H7 (cell line): ENCODE measurements at regions not wholly inside any gene's neighbourhood (a gene's known extent, or its start where the extent isn't known, plus 50 kb on each side); places are given as distances from the start of the nearest gene placed in this dataset.

ENCODE experiments used
- DNase-seq: peaks from one replicate; pipeline ENCODE4 v3.0.0; 2012
- H3K27me3 ChIP-seq: 2 replicates; pipeline ENCODE4 v1.6.0; 2011; ENCODE audit warnings: mild to moderate bottlenecking, low read length; ENCODE audit not compliant: control insufficient read depth, insufficient read depth
- H3K36me3 ChIP-seq: replicated peaks from 2 replicates; pipeline ENCODE4 v1.5.1; 2011; ENCODE audit warnings: low read length; ENCODE audit not compliant: control insufficient read depth, insufficient read depth
- H3K4me3 ChIP-seq: 2 replicates; pipeline ENCODE4 v1.5.1; 2011; ENCODE audit warnings: low read depth, mild to moderate bottlenecking, control low read depth, low read length, moderate library complexity; ENCODE audit not compliant: insufficient read depth

DNA sequence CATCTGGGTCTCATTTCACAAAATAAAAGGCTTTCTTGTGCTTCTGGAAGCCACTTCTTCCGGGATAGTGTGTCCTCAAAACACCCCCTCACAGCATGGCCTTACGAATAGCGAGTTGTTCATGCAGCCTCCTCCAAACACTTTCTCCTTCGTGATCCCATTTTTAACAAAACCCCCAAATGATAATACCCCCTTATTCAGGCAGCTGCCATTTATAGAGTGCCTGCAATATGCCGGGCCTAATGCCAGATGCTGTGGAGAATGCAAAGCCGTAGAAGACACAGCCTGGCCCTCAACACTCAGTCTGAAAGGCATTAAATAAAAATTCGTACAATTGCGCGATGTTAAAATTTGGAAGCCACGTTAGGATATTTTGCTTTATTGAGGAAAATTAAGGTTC is 66.4 kb upstream of the SLC44A1 start:
- no peak overlapping the region for H3K4me3 ChIP-seq
- DNase-seq: no peak
- no peaks in the 10 kb centered on the region for H3K27me3 ChIP-seq
- H3K36me3 ChIP-seq: no peaks in the 10 kb centered on the region

DNA sequence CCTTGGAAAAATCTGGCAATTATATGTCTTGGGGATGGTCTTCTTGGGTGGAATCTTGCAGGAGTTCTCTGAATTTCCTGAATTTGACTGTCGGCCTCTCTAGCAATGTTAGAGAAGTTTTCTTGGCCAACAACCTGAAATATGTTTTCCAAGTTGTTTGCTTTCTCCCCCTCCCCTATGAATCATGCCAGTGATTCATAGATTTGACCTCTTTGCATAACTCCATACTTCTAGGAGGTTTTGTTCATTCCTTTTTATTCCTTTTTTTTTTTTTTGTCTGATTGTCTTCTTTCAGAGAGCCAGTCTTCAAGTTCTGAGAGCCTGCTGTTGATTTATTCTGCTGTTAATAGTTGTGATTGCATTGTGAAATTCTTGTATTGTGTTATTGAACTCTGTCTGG is 56.7 kb upstream of the SLC44A1 start:
- H3K4me3 ChIP-seq: no peak overlapping the region
- no peaks in the 10 kb centered on the region for H3K27me3 ChIP-seq
- no peak for DNase-seq

DNA sequence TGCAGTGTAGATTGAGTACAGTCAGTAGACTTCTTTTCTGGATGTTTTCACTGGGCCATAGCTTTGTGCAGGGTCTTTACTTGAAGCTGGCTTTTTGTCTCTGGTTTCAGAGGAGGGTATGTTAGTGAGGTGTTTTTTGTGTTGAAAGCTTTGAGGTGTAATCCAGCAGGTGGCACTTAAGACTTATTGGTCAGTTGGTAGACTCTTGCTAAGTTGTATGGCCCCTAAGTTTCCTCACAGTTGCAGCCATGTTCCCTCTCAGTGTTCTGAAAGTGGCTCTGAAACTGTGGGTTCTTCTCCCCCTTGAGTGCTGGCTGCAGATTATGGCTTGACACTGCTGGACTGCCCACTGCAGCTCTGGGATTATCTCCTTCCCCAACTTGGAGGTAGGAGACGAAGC is 55.7 kb upstream of the SLC44A1 start:
- Histone ChIP-seq H3K4me3 (no peak overlapping the region), H3K36me3 (no peaks in the 10 kb centered on the region)
- no peak for DNase-seq

More for the DNA sequence above, 56.7 kb upstream of the SLC44A1 start:
- no peaks in the 10 kb centered on the region for H3K36me3 ChIP-seq

DNA sequence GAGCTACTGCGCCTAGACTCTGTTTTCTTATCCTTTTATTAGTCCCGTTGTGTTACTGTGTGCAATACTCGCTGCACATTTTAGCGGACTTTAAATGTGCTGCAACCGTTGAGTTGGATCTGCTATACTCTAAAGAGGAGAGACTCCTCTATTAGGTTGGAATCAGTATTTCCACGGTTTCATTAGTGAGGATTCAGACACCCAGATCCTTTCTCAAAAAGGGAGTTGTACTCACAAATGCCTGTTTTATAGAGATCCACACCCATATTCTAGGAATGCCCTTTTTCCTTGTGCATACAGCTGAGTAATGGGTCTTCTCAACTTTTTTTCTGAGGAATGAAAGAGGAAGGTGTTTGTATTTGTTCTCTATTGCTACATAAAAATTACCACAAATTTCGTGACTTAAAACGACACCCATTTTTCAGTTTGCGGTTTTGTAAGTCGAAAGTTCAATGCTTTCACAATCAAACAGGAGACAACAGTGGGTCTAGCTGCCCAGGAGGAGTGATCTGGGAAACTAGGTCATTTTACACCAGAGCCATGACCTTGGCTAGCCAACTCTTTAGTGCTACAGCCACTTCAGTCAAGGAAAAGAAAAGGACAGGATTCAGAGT is 52.8 kb upstream of the SLC44A1 start:
- Histone ChIP-seq H3K27me3 (no peaks in the 10 kb centered on the region), H3K4me3 (no peak overlapping the region), H3K36me3 (no peaks in the 10 kb centered on the region)
- DNase-seq: no peak

More for the DNA sequence above, 55.7 kb upstream of the SLC44A1 start:
- H3K27me3 ChIP-seq: no peaks in the 10 kb centered on the region

DNA sequence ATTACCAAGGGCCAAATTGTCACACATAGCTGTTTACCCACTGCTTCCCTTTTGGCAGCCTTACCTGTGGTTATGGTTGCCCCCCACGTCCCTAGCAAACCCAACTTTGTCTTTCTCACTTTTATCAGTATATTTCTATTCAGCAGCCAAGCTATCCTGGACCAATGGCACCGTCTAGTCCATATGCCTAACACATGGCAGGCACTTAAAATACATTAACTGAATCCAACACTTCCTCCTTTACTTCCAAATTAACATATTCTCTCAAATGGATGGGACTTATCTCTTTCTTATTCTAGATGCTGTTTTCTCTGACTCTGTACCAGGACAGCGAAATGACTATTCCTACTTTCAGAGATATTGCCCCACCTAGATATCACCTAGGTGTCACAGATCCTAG is 50.9 kb upstream of the SLC44A1 start:
- H3K4me3 ChIP-seq: no peak overlapping the region
- no peak for DNase-seq
- H3K27me3 ChIP-seq: no peaks in the 10 kb centered on the region
- no peaks in the 10 kb centered on the region for H3K36me3 ChIP-seq

DNA sequence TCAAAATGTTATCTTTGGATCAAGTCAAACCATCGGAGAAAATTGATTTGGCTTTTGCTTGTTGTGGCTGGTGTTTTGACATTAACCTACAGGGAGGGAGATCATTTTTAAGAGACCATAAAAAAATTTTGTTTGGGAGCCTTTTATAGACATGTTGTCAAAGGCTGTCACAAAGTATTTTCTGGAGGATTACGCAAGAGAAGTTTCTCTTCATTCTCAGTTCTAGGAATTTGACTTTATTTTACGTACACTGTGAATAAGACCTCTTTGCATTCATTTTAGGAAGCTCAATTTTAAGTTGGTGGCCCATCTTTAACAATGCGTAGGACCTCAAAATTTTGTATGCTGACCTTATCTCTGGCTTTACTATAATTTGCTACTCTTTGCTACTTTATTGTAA is 50.2 kb upstream of the SLC44A1 start:
- no peak for DNase-seq
- no peaks in the 10 kb centered on the region for H3K36me3 ChIP-seq
- H3K4me3 ChIP-seq: no peak overlapping the region
- H3K27me3 ChIP-seq: no peaks in the 10 kb centered on the region
